KG1 (cell line): ENCODE measurements at regions not wholly inside any gene's neighbourhood (a gene's known extent, or its start where the extent isn't known, plus 50 kb on each side); places are given as distances from the start of the nearest gene placed in this dataset.
"Not testable (repeated sequence)": the region's sequence is repeated elsewhere in the genome, so short reads cannot be mapped to it uniquely, and the experiment has no call there.

Experiments used
- DNase-seq: peaks from one replicate; lab custom pipeline; 2025; lab: John Stamatoyannopoulos, UW

DNA sequence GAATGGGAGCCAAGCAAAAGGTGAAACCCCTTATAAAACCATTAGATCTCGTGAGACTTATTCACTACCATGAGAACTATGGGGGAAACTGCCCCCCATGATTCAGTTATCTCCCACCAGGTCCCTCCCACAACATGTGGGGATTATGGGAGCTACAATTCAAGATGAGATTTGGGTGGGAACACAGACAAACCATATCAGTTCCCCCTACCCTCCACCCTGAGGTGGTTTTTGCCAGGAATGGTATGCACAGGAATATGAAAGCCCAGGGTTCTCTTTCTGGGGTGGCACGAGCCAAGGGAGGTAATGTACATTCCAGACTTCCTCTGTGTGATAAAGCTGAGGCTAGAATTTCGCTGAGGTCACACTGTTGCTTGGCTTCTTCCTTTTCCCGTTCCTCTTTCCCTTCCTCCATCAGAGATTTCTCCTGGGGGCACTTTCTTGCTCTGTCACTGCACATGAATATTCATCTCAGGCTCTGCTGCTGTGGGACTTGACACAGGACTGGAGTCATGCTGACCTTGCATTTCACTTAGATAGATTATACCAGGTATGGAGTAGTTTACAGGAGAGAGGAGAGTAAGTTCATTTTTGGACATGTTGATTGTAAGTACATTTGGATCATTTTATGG is 347.0 kb upstream of the MTPN start:
- no peak for DNase-seq

DNA sequence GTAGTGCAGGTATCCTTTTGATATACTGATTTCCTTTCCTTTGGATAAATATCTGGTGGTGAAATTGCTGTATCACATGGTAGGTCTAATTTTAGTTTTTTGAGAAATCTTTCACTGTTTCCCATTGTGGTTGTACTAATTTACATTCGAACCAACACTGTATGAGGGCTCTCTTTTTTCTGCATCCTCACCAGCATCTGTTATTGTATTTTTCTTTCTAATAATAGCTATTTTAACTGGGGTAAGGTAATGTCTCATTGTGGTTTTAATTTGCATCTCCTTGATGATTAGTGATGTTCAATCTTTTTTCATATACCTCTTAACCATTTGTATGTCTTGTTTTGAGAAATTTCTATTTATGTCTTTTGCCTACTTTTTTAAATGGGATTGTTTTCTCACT is 335.4 kb upstream of the MTPN start:
- no peak for DNase-seq

DNA sequence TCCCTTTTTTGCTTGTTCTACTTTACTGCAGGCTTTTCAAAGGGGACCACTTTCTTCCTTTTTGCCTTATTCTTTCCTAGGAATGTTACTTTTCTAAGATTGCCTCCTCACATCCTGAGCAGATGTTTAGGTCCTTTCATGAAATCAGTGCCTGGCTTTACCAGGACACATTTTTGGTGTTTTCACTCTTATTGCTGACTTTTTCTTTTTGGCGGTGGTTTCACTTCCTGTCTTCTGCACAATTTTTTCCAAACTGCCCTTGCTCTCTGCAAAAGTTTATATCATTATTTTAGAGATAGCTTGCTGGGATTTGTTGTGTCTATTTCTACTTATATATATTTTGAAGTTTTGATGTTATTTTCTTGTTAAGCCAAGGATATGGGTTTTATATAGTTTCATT is 332.2 kb upstream of the MTPN start:
- no peak for DNase-seq

DNA sequence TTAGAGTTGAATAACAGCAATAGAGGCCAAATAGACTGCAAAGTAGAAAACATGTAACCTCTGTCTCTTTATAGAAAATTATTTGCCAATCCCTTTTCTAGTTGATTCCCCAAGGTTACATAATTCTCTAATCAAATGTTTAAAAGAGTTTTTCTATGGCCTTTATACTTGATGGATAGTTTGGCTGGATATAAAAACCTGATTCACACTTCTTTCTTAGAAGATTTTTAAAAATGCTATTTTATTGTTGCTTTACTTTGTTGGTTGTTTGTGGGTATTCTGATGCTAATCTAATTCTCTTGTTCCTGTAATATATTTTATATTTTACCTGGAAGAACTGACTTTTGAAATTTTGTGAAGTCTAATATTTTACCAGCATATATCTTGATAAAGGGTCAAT is 331.1 kb upstream of the MTPN start:
- DNase-seq = no peak

DNA sequence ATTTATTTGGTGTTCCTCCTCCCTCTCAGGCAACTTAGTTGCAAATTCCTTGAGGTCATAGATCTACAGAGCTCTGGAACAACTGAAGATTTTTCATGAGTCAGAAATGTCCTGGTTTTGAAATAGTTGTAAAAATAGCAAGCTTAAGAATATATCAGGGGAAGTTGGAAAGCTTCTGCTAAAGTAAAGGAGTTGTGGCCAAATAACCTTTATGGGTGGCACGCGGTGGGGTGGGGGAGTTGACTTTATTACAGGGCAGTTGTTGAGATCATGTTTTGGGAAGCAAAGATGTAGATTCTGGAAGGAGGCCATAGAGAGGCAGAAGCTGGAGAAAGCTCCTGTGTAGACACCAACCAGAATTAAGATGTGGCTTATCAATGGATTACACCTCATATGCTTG is 326.0 kb upstream of the MTPN start:
- DNase-seq = no peak

DNA sequence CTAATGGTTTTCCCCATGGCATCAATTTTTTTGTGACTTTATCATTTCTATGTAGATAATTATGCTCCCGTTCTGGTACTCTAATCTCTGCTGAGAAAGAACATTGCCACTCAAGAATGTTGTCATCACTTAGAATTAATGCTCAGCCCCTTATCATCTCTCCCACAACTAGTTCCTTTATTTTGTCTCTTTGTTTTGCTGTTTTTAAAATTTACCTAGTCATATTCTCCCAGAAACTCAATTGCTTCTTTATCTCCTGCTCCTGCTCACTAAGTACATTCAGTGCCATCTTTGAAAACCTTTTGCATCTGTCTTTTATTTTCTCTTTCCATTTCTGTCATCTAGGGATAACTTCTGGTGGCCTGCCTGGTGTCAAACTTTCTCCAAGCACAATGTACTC is 324.9 kb upstream of the MTPN start:
- no peak for DNase-seq

DNA sequence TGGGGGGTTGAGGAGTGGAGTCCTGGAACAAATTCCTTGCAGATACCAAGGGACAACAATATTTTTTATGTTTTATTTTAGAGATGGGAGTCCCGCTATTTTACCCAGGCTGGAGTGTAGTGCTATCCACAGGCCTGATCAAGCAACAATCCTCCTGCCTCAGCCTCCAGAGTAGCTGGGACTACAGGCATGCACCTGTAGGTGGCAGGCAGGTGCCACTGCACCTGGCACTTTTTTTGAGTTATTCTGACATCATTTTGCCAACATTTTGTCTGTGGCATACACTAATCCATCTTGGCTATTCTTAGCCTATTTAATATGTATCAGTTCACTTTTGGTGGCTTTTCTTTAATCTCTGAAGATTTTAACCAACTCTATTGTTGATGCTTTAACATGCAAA is 317.8 kb upstream of the MTPN start:
- no peak for DNase-seq

DNA sequence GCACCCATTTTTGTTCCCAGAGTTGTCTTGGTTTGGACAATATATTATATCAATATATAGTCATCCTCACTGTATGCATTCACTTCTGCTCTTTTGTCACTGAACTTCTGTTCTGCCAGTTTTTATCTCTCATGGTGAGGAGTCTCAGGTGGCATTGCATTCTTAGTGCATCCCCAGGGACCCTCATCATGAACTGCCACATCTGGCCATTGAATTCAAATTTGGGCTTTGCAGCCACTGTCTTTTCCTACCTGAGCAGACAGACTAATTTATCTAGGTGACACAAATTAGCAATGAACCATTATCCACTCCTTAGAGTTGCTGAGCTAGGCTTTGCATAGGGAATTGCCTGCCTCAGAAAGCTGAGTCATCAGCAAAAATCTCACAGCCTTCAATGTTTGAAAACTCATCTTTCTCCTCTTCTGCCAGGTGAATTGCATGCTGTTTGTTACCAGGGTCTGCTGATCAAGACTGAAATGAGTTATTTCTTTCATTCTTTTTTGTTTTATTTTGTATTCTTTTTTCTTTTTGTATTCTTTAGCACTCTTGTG is 316.8 kb upstream of the MTPN start:
- no peak for DNase-seq

DNA sequence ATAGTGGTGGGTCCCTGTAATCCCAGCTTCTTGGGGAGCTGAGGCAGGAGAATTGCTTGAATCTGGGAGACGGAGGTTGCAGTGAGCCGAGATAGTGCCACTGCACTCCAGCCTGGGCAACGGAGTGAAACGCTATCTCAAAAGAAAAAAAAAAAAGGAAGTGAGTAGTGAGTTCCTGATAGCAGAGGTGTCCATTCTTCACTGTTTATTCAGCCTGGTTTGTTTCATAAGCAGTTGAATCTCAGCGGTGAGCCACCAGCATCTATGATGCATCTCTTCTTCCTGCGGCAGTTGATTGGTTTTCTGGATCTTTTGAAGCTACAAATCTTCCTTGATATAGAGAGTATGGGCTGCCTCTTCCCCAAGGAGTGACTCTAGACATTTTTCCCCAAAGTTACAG is 316.1 kb upstream of the MTPN start:
- no peak for DNase-seq

DNA sequence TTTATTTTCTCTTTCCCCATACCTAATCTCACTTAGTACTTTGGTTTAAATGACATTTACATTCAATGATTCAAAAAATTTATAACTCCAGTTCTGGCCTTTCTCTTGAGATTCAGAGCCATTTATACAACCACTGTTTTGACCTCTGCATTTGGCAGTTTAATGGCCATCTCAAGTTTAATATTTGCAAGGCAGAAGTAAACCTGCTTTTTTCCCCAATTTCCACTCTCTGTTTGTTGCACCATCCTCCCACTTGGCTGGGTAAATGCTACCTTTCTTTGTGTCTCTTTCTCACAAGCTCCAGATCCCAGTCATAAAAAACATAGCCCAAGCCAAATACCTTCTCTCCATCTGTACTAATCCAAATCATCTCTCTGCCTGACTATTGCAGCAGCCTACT is 315.2 kb upstream of the MTPN start:
- no peak for DNase-seq

DNA sequence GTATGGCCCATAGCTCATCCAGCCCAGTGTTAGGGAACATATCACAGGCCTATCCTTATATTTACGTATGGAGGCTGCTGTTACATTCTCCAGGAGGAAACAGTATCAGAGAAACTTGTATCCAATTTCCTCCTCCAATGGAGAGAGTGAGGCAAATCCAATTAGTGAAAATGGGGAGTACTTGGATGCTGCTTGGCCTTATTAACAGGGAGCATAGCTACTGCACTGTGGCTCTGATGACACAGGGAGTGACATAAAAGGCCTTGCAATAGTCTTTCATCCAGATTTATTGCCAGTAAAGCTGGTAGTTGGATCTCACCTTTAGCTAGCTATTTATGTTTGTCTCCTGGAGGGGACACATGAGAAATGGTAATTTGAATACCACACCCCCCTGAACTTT is 313.2 kb upstream of the MTPN start:
- no peak for DNase-seq

DNA sequence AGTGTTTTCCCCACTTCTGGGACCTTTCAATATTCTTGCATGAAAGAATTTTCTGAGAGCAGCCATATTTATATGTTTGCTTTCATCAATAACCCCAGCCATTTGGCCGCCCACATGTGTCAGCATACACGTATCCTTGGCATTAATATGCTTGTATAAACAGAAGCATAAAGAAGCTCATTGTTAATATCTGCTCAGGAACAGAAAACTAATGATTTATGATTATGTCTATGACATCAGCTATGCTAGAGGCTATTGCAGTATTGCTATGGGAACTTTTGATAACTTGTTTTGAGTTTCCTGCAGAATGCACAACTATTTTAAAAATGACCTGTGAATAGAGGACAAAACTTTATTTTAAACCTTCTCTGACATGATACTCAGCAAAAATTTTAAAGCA is 300.9 kb upstream of the MTPN start:
- no peak for DNase-seq

DNA sequence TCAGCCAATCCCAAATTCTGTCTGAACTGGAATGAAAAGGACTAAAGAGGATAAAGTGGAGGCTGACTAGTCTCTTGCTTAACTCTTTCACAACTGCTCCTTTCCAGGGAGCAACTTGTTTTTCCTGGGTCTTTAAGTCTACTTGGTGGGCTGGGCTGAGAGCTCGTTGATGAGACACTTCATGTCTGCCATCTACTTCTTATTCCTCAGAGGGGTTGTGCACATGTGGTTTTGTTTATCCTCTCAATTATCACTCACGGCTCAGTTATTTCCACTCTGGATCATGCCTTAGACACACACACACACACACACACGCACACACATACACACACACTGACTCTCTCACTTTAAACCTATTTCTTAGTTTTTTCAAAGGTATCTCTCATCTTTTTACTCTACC is 298.6 kb upstream of the MTPN start:
- no peak for DNase-seq

DNA sequence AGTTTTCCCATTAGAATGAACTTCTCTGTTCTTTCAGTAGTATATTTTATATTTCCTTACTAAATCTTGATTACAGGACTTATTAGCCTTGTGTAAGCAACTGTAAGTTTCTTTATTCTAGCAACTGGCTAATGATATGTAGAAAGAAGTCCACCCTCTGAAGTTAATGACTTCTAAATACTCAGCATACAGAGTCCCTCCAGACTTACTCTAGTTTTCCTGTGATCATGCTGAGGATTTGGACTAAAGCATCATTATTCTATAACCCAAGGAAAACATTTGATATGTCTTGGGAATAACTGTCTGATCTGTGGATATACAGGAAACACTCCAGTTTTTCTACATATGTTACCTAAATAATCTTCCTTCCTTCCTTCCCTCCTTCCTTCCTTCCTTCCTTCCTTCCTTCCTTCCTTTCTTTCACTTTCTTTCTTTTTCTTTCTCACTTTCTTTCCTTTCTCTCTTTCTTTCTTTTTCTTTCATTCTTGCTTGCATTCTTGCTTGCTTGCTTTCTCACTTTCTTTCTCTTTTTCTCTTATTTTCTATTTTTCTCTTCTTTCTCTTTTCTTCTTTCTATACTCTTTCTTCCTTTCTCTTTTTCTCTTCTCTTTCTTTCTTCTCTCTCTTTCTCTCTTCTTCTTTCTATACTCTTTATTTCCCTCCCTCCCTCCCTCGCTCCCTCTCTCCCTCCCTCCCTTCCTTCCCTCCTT is 297.6 kb upstream of the MTPN start:
- no peak for DNase-seq

DNA sequence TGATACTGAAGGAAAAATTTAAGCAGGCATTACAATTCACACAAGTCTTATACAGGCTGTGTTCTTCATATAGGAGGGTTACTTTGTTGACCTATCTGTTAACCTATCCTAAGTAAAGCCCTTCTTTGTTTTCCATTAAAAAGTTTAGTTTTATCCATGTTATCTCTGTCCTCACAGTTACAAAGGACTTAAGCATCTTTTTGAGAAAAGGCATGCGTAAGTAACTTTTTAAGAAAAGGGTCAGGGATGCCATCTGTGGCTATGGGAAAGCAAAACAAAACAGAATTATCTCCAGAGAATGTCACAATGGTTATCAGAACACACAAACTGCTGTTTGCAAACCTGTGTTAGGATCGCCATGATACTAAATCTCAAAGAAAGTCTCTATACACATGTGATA is 295.8 kb upstream of the MTPN start:
- DNase-seq = no peak

DNA sequence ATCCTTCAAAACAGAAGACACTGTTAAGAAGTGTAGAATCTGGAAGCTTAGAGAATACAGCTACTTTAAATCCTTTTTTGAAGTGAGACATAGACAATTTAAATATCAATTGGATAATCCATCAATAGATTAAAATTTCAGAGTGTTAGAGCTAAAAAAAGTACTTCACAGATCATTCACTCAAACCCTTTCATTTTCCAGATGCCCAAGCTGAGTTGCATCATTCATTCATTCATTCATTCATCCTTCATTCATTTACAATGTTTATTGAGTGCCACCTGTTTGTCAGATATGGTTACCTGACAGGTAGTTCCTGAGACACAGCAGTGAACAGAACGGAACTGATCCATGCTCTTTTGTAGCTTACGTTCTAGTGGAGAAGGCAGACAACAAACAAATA is 290.7 kb upstream of the MTPN start:
- DNase-seq = no peak

DNA sequence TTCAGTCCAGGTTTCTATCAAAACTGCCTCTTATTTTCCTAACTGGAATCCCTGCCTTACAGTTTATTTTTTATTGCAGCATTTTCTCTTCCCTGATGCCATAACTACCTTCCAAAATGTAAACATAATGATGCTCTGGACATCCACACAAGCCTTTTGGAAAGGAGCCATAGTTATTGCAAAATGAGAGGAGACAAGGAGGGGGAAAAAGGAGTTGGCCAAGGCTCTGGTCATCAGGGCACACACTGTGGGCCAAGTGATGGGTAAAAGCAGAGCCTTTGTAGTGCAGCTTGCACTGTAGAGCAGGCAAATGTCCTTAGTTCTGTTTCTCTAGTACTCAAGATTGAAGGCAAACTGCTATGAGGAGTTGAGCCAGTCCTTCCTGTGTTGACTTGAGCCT is 289.3 kb upstream of the MTPN start:
- no peak for DNase-seq

DNA sequence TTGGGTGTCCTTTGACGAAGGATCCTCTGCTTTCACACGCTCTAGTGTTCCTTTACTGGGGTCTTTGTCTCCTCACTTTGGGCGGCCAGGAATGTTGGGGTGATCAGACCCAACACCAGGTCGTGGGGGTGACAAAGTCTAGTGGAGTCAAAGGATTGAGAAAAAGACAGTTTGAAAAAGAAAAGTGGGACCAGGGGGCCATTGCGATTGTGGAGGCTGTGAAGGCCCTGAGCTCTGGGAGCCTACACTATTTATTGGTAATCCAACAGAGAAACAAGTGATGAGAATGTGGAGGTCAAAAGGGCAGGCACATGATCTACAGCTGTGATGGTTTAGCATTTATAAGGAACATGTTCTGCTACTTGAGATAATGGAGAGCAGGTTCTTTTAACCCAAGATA is 287.1 kb upstream of the MTPN start:
- not testable (repeated sequence) for DNase-seq

DNA sequence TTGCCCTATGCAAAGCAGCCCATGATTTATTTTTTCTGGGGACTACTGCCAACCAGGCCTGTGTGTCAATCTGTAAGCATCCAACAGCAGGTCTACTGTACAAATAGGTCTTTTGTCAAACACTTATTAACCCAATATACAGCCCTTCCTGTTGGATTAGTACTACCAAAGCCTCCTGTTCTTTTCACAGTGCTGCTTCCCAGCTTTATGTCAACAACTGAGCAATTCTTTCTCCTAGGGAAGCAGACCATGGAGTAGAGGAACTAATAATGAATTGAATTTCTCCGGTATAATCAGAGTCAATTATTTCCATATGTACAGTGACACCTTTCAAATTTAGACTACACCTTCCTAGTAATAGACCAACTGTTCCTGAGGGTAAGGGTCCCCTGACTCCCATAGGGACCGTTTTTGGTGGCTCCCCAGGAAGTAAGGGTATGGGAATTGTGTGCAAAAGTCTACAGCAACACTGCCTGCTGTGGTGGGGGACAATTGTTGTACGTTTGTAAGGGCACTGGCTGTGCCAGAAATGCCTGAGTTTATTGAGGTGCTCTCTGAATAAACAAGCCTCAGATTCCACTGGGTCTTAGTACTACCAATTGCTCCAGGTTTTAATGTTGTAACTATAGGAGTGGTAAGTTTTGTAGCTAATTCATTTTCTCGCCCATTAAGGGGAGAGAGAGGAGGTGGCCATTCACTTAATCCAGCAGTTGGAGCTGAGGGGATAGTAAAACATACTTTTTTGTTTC is 286.1 kb upstream of the MTPN start:
- not testable (repeated sequence) for DNase-seq

DNA sequence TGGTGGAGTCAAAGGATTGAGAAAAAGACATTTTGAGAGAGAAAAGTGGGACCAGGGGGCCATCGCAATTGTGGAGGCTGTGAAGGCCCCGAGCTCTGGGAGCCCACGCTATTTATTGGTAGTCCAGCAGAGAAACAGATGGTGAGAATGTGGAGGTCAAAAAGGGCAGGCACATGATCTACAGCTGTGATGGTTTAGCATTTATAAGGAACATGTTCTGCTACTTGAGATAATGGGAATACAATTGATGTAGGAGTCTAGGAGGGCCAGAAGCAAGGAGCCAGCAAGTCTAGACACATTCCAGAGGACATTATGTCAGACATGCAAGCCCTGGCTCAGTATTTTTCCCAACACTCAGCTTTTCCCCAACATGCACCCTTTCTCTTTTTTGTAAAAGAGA is 283.4 kb upstream of the MTPN start:
- not testable (repeated sequence) for DNase-seq

DNA sequence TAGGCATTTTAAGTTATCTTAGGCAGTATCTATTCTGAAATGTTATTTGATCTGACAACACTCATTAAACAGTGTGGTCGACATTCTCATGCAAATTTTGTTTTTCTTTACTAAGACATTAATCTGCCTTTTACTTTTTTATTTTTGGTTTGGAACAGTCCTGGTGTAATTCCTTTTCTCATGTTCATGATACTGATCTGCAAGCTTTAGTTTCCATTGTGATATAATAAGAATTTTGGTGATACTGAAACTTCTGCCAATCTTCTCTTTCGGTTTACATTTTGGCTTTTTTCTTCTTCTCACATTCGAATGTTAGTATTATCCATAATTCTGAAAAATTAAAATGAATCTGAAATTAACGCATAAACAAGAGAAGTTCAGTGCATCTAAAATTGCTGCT is 281.9 kb upstream of the MTPN start:
- no peak for DNase-seq

DNA sequence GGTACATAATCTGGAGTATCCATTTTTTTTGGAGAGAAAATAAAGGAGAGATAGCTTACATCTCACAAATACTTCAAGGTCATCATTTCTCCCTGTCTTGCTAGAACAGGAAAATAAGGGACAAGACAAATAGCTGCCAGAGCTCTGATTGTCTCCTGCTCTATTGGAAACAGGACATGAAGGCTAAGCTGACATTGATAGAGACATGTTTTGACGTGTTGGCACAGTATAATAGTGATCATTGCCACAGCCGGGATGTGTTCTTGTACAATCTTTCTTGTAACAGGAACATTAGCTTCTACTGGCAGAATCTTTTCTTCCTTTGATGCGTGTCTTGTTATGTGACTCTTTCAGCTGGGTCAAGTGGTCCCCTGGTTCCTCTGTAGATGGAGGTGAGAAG is 279.3 kb upstream of the MTPN start:
- DNase-seq = no peak

DNA sequence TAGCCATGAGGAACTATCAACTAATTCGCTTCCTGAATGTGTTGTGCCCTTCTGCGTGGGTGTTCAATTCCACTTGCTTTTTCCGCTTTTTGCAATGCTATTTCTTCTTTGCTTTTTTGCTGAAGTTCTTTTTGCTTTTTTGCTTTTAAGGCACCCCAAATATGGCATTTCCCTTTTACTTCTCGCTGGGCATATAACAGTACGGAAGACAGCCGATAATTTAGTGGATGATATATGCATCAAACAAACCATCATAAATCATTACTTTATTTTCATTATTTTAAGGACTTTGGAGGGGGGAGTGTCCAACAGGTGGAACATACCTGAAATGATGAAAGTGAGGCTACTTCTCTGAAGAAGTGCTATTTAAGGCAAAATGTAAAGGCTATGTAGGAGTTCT is 277.0 kb upstream of the MTPN start:
- DNase-seq = no peak
